ENCODE measurements at regions not wholly inside any gene's neighbourhood (a gene's known extent, or its start where the extent isn't known, plus 50 kb on each side); places are given as distances from the start of the nearest gene placed in this dataset.

- TF ChIP-seq ZNF124 (CRISPR knock-in tag; IDR thresholded peaks at IDR 0.05) (no peak), DDIT3 (CRISPR knock-in tag; IDR thresholded peaks at IDR 0.05) (no peak), ESRRA (CRISPR knock-in tag; IDR thresholded peaks at IDR 0.05; ENCODE audit: low read depth) (no peak), ZFP82 (CRISPR knock-in tag; IDR thresholded peaks at IDR 0.05; ENCODE audit: borderline replicate concordance) (no peak), FOSL1 (CRISPR knock-in tag; IDR thresholded peaks at IDR 0.05; ENCODE audit: borderline replicate concordance) (no peak), HNF1B (CRISPR knock-in tag; IDR thresholded peaks at IDR 0.05) (no peak)
Observed at GRCh38 chr4:19508442-19508841, 743.3 kb upstream of the SLIT2 start (continued).

- Histone ChIP-seq H3K27ac (ENCODE audit: extremely low read length, insufficient read depth, low read length) (no peak overlapping the region), H2AFZ (ENCODE audit: low read length) (no peak overlapping the region), H3K9me3 (ENCODE audit: low read length) (peaks cover 71% of the 10 kb centered on the region), H3K36me3 (replicated peaks in 1 of 2; ENCODE audit: control insufficient read depth in 1 of 2, insufficient read depth in 2 of 2, low read length in 2 of 2) (no peaks in the 10 kb centered on the region), H3K79me2 (ENCODE audit: insufficient read depth, low read length) (no peaks in the 10 kb centered on the region), H3K4me2 (ENCODE audit: low read depth, low read length) (no peak overlapping the region), H3K9ac (ENCODE audit: insufficient read depth, low read depth, low read length) (no peak overlapping the region), H3K27me3 (ENCODE audit: control insufficient read depth in 1 of 2, insufficient read depth in 2 of 2, low read length in 2 of 2) (no peaks in the 10 kb centered on the region), H4K20me1 (ENCODE audit: insufficient read depth, low read length) (no peaks in the 10 kb centered on the region), H3K4me1 (ENCODE audit: insufficient read depth, low read length) (no peaks in the 10 kb centered on the region), H3K4me3 (replicated peaks in 1 of 3; ENCODE audit: insufficient read depth in 1 of 3, low read depth in 2 of 3, low read length in 3 of 3) (no peak overlapping the region)
- DNase-seq (ENCODE audit: low spot score) = no peak
- CTCF ChIA-PET (ENCODE audit: low intra/inter-chr PET ratio, low total read pairs) = no interaction called here
- no TSS peak for BruUV-seq (replicated peaks)
- no peak for FAIRE-seq
- intact Hi-C loops (cut with micrococcal nuclease; ENCODE audit: unreplicated experiment) (no loop called here), in situ Hi-C loops (cut with HindIII; ENCODE audit: extremely low pct_ligation_motif_present, low pct_unique_long_range_greater_than_20kb) (no loop called here)
- POLR2A ChIA-PET = no interaction called here
- TF ChIP-seq ATF7 (IDR thresholded peaks at IDR 0.05) (peak; percentile 31; the same call in 1 of the 2 replicates), ATF7 (CRISPR knock-in tag; IDR thresholded peaks at IDR 0.05) (no peak), MYPOP (CRISPR knock-in tag; IDR thresholded peaks at IDR 0.05) (no peak)
- ATAC-seq = no peak
Observed at GRCh38 chr4:19497705-19498104, 754.0 kb upstream of the SLIT2 start.

Measured in HepG2 (cell line).